CD1c-positive myeloid dendritic cell (primary cell): ENCODE measurements at regions not wholly inside any gene's neighbourhood (a gene's known extent, or its start where the extent isn't known, plus 50 kb on each side); places are given as distances from the start of the nearest gene placed in this dataset.

Source experiments
- DNase-seq: peaks from one replicate; pipeline ENCODE4 v3.0.0-alpha.2; 2016; ENCODE audit errors: extremely low spot score

DNA sequence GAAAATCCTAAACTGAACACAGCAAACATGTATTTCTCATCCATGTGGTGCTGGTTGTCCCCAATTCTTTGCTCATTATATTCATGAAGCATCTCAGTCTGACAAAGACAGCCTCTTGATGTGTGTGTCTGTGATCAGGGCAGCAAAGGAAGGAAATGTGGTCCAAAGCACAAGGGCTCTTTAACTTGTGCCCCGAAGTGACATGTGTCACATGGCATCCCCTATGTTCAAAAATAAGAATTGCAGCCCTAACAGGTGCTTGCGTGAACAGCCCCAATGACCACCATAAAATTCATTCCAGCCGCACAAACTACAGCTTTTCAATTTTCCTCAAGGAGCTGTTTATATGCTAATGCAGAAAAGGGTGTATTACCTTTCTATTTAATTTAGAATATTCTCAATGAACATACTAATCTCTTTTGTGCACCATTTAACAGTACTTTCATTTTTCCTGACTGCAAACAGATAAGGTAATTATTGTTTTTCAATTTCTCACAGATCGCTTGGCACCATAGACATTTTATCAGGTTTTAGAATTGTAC is 231.9 kb upstream of the CTSO start:
- DNase-seq = no peak

- no peak for DNase-seq
These were observed 228.6 kb upstream of the CTSO start for GRCh38 chr4:156182269-156182668.

- no peak for DNase-seq
These were observed 224.3 kb upstream of the CTSO start for GRCh38 chr4:156177941-156178340.

- DNase-seq = no peak
These were observed 223.2 kb upstream of the CTSO start for GRCh38 chr4:156176896-156177295.

- DNase-seq = no peak
These were observed 220.3 kb upstream of the CTSO start for GRCh38 chr4:156173937-156174336.

- no peak for DNase-seq
These were observed 219.8 kb upstream of the CTSO start for GRCh38 chr4:156173486-156173885.

DNA sequence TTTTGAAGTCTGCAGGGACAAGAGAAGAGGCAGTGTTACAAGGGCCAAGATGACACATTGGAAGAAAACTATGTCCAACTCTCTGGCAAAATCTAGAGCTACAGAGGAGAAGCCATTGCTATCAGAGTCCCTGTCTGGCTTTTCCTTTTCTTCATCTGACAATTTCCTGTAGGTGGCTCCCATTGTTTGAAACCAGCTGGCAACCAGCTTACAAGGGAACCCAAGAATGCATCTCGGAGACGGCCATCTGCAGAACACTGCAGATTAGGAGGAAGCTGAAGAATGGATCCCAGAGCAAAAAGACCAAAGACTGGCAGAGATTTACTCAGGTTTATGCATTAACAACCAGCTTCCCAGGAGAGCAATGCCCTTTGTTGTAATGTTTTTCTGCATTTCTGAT is 216.2 kb upstream of the CTSO start:
- no peak for DNase-seq

GRCh38 chr4:156169011-156169410 is 215.3 kb upstream of the CTSO start:
- DNase-seq = no peak

GRCh38 chr4:156168288-156168687 is 214.6 kb upstream of the CTSO start:
- DNase-seq = no peak

GRCh38 chr4:156158747-156159146 is 205.1 kb upstream of the CTSO start:
- DNase-seq = no peak

GRCh38 chr4:156154978-156155377 is 201.3 kb upstream of the CTSO start:
- no peak for DNase-seq

DNA sequence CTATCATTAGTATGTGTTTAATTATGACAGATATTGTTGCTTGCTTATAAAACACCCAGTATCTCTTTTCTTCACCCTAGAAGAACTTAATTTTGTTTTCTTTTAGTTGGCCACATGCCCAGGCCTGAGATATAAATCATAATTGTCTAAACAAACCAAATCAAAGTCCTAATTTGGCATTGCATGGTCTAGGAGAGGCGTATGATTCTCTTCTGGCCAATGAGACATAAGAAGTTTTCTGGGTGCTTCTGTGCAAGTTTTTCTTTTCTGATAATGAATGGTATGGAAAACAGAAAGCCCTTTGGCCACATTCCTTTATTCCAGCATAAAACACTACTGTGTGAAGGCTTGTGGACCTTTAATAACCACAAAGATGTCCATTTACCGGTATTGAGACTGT is 192.9 kb upstream of the CTSO start:
- DNase-seq = no peak

- DNase-seq = no peak
These were observed 191.3 kb upstream of the CTSO start for GRCh38 chr4:156144961-156145360.

DNA sequence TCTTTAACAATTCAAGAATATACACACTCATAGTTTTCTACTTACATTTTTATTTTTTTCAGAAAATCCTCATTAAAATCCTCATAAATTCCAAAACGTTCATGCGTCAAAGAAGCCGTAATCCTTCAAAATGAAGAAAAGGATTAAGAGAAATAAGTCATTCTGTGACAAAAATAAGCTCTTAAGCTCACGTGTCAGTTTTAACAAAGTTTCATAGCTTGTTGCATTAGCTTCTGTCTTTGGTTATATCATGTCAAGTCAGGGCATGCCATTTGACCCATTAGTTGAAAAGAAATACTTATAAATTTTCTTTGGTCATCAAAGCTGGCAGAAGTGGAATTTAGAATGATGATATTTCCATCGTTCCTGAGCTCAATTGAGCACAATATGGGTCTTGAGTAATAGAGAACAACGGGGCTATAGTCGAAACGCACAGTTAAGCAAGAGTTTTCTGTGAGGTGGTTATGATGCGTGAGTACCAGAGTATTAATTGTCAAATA is 185.2 kb upstream of the CTSO start:
- DNase-seq = no peak

DNA sequence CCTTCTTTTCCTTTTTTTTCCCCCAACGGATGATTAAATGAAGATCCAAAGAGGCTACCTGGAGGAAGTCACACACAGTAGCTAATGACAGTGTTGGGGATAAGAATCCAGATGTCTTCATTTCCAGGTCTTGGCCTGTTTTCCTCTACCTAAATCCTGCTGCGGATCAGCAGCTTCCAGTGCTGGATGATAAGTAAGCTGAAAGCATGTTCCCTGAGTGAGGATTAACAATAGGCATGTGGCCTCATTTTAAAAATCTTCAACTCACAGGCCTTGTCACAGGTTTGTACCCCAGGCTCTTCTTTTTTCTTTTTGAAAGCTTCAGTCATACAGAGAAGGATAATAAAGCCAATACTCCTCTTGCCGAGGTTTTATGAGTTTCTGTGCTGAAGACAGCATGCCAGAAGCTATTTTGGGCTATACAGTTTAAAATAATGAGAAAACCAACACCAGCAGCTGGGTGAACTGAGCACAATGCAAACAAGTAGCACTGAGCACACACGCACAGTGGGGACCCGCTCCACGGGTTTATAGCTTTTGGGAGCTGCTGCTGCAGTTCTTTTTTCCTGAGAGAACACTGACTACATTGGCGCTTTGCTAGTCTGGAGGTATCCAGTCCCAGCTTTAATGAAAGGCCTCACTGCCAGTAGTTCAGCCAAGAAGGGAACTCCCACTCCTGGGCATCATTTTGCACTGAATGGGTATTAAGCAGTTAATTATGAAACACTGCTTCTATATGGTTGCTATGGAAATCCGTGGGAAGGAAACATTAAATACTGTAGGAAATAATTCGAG is 184.2 kb upstream of the CTSO start:
- no peak for DNase-seq

DNA sequence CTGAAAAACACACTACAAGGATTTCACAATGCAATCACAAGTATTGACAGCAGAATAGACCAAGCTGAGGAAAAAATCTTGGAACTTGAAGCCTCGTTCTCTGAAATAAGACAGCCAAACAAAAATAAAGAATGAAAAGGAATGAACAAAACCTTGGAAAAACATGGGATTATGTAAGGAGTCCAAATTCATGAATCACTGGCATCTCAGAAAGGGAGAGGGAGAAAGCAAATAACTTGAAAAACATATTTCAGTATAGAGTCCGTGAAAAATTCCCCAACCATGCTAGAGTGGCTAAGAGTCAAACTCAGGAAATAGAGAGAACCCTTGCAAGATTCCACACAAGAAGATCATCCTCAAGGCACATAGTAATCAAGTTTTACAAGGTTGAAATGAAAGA is 178.5 kb upstream of the CTSO start:
- DNase-seq = no peak

- DNase-seq = no peak
These were observed 174.9 kb upstream of the CTSO start for GRCh38 chr4:156128616-156129015.

DNA sequence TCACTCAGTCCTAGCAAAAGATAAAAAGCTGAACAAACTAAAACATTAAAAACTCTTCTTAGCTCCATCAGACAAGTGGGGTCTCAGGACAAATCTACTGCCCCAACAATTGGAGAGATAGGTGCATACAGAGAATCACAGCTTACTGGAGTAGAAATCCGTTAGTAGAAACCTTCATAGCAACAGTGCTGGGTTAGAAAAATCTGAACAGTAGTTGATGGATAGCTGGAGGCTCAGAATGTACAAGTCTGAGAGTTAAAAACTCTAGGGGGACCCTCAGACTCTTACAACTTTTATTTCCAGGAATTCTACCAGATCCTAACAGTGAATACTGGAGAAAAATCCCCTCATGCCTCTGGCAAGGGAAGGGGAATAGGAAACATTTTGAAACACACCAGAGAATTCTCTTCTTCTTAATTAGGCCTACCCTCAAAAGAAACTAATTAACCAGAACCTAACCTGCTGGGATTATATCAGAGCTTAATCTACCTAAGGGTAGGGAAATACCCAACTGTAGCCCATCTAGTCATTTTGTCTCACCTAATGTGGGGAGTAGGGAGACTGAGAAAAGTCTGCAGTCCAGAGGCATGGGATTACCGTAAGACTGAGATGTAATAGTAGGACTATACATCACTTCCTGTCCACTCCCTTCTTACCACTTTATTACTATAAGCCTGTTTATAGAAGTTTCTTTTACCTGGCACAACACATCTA is 165.0 kb upstream of the CTSO start:
- DNase-seq = no peak

DNA sequence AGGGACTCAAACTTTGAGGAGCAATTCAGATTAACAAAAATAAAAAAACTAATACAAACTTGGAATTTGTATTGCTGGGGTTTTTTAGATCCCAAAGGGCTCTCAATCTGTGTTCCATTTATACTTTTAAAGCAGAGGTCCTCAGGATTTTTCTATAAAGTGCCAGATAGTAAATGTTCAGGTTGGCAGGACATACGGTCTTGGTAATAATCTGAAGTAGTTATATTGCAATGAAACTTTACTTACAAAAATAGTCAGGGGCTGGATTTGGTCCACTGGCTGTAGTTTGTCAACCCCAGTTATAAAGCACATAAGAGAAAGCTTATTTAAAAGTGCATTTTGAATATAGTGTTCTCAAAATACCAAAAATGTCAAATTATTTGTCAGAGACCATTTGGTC is 164.1 kb upstream of the CTSO start:
- no peak for DNase-seq

- no peak for DNase-seq
These were observed 163.3 kb upstream of the CTSO start for GRCh38 chr4:156116991-156117390.

DNA sequence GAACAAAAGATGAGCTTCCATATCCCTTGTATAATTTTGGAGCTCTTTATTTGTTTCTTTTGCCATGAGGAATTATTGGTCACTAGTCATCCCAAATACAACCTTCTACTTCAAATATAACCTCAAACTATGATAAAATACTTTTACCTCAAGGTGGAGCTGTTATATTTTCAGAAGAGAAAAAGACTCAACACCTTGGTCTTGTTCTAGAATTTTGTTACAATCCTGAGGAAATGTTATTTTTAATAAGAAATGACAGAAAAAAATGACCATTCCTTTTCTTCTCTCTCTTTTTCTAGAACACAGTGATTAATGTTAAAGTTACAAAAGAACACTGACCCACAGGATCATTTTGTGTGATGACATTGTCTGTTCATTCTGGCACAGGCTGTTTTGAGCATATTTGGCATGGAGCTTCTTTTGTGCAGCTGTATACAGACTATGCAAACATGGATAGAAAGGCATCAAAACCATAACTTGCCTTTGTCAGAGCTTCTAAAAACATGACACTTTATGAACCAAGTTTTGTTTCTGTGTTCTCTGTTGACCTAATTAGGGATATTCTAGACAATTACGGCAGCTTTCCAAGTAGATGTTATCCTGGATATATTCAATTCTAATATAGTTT is 159.6 kb upstream of the CTSO start:
- no peak for DNase-seq

DNA sequence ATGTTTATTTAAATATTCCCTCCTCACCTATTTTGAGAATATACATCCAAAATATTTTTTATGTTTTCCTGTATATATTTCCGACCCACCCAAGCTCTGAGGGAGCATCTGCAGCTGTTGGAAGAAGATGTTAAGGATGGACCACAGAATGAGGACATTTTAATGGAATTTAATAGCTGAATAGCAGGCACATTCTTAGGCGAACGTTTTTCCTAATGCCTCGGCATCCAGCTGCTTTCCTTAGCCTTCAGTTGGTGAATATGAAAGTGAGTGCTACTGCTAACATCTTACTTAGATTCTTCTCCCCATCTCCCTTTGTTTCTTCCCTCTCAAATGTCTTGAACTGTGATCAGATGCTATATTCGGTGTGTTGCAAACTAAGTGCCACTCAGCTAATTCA is 158.0 kb upstream of the CTSO start:
- DNase-seq = no peak
